GM23338 (cell line): ENCODE measurements at regions not wholly inside any gene's neighbourhood (a gene's known extent, or its start where the extent isn't known, plus 50 kb on each side); places are given as distances from the start of the nearest gene placed in this dataset.

Experiments used
- ATAC-seq: fragments of 200-7000 bp; cut with Tn5 transposase; 3 replicates; pipeline ENCODE4 v1.9.1; 2020
- DNase-seq: peaks from one replicate; pipeline ENCODE4 v3.0.0-alpha.2; 2015; ENCODE audit warnings: low spot score
- H2AFZ ChIP-seq: fragments of 200-600 bp; sonication (generic); 2 replicates; pipeline ENCODE4 v1.8.0; 2016; ENCODE audit warnings: antibody characterized with exemption, mild to moderate bottlenecking, moderate library complexity
- H3F3A ChIP-seq: fragments of 200-600 bp; sonication (generic); replicated peaks from 2 replicates; pipeline ENCODE4 v1.8.0; 2017; ENCODE audit warnings: antibody characterized with exemption, mixed run types, low read depth
- H3K27ac ChIP-seq: fragments of 200-600 bp; sonication (generic); 2 replicates; pipeline ENCODE4 v1.6.1; 2016; ENCODE audit warnings: low read depth
- H3K27me3 ChIP-seq: fragments of 200-600 bp; sonication (generic); 2 replicates; pipeline ENCODE4 v1.8.0; 2016; ENCODE audit warnings: mild to moderate bottlenecking, mixed run types, moderate library complexity; ENCODE audit not compliant: insufficient read depth
- H3K36me3 ChIP-seq: fragments of 200-600 bp; sonication (generic); 2 replicates; pipeline ENCODE4 v1.8.0; 2016; ENCODE audit warnings: mild to moderate bottlenecking; ENCODE audit not compliant: insufficient read depth
- H3K4me1 ChIP-seq: fragments of 200-600 bp; sonication (generic); 2 replicates; pipeline ENCODE4 v1.8.0; 2016; ENCODE audit warnings: mild to moderate bottlenecking, moderate library complexity; ENCODE audit not compliant: insufficient read depth
- H3K4me2 ChIP-seq: fragments of 200-600 bp; sonication (generic); 2 replicates; pipeline ENCODE4 v1.7.1; 2017; ENCODE audit warnings: mixed run types
- H3K4me3 ChIP-seq: fragments of 200-600 bp; sonication (generic); 2 replicates; pipeline ENCODE4 v1.6.1; 2016; ENCODE audit warnings: mixed run types
- H3K79me2 ChIP-seq: fragments of 200-600 bp; sonication (generic); replicated peaks from 2 replicates; pipeline ENCODE4 v1.8.0; 2017; ENCODE audit warnings: mild to moderate bottlenecking; ENCODE audit not compliant: insufficient read depth
- H3K9me2 ChIP-seq: fragments of 200-600 bp; sonication (generic); 2 replicates; pipeline ENCODE4 v1.8.0; 2017; ENCODE audit not compliant: insufficient read depth
- H4K20me1 ChIP-seq: fragments of 200-600 bp; sonication (generic); replicated peaks from 2 replicates; pipeline ENCODE4 v1.8.0; 2017; ENCODE audit warnings: mild to moderate bottlenecking; ENCODE audit not compliant: insufficient read depth
- H3K27ac Mint-ChIP-seq: 2 replicates; pipeline ENCODE4 v1.8.0; 2020; ENCODE audit warnings: inconsistent platforms, mild to moderate bottlenecking, moderate library complexity, mixed read lengths
- H3K27me3 Mint-ChIP-seq: 3 replicates; pipeline ENCODE4 v1.8.0; 2022; ENCODE audit warnings: low read depth, mild to moderate bottlenecking, moderate library complexity, mixed read lengths, inconsistent platforms; ENCODE audit not compliant: insufficient read depth, poor library complexity
- H3K36me3 Mint-ChIP-seq: 3 replicates; pipeline ENCODE4 v1.8.0; 2021; ENCODE audit warnings: low read depth, mild to moderate bottlenecking, inconsistent platforms, moderate library complexity, mixed read lengths
- H3K4me1 Mint-ChIP-seq: 3 replicates; pipeline ENCODE4 v1.8.0; 2020; ENCODE audit warnings: mild to moderate bottlenecking, inconsistent platforms, mixed read lengths
- H3K4me3 Mint-ChIP-seq: 3 replicates; pipeline ENCODE4 v1.8.0; 2021; ENCODE audit warnings: moderate library complexity, mild to moderate bottlenecking, inconsistent platforms, mixed read lengths
- H3K9me3 Mint-ChIP-seq: 3 replicates; pipeline ENCODE4 v1.8.0; 2020; ENCODE audit warnings: moderate library complexity, mild to moderate bottlenecking, inconsistent platforms, mixed read lengths
- EZH2 ChIP-seq: fragments of 200-600 bp; sonication (generic); IDR thresholded peaks from one replicate; pipeline ENCODE4 v1.8.0; 2017; ENCODE audit warnings: antibody characterized with exemption, mild to moderate bottlenecking, low read depth; ENCODE audit not compliant: unreplicated experiment
- EZH2phosphoT487 ChIP-seq: fragments of 200-600 bp; sonication (generic); IDR thresholded peaks from one replicate; pipeline ENCODE4 v1.8.1; 2018; ENCODE audit warnings: antibody characterized with exemption; ENCODE audit not compliant: unreplicated experiment
- JUNB ChIP-seq: IDR thresholded peaks from one replicate; pipeline ENCODE4 v1.6.1; 2016; ENCODE audit warnings: antibody characterized with exemption; ENCODE audit not compliant: unreplicated experiment
- NANOG ChIP-seq: IDR thresholded peaks from 2 replicates; pipeline ENCODE4 v1.6.1; 2016; ENCODE audit warnings: antibody characterized with exemption, borderline replicate concordance
- STAT1 ChIP-seq: IDR thresholded peaks from one replicate; pipeline ENCODE4 v1.6.1; 2016; ENCODE audit warnings: antibody characterized with exemption; ENCODE audit not compliant: unreplicated experiment
- ZNF114 ChIP-seq: fragments of 250-450 bp; sonication (Bioruptor Pico); IDR thresholded peaks from 2 replicates; pipeline ENCODE4 v1.5.0; 2020; ENCODE audit warnings: mild to moderate bottlenecking, moderate library complexity
- TF ChIP-seq, protein P1 (sequence below): IDR thresholded peaks from 2 replicates; pipeline ENCODE4 v1.6.1; 2016; ENCODE audit warnings: antibody characterized with exemption
- TF ChIP-seq, protein P2 (sequence below): IDR thresholded peaks from one replicate; pipeline ENCODE4 v1.6.1; 2018; ENCODE audit warnings: antibody characterized with exemption; ENCODE audit not compliant: unreplicated experiment
- TF ChIP-seq, protein P3 (sequence below): fragments of 250-450 bp; sonication (Bioruptor Pico); IDR thresholded peaks from 2 replicates; pipeline ENCODE4 v1.5.0; 2020; ENCODE audit warnings: mild to moderate bottlenecking, moderate library complexity

DNA sequence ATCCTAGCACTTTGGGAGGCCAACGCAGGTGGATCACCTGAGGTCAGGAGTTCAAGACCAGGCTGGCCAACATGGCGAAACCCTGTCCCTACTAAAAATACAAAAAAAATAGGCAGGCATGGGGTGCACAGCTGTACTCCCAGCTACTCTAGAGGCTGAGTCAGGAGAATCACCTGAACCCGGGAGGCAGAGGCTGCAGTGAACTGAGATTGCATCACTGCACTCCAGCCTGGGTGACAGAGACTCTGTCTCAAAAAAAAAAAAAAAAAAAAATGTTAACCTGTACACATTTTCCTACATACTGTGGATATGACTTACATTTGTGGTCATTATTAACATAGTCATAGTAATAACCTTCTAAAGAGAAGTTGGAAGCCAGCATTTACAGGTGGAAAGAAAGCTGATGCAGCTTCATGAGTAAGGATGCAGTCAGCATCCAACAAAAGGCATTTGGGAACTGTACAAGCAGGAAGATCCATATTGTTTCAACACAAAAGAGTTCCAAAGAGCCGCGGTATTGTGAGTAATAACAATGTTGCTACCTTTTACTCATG lies 186.2 kb downstream of the GPX5 start:
- no peak overlapping the region for H3K27ac ChIP-seq
- Mint-ChIP-seq H3K4me3 (no peak overlapping the region), H3K4me1 (no peaks in the 10 kb centered on the region), H3K27ac (no peak overlapping the region), H3K9me3 (peaks cover 24% of the 10 kb centered on the region), H3K36me3 (peaks cover 18% of the 10 kb centered on the region; the same call in 2 of the 3 replicates), H3K27me3 (peaks cover 20% of the 10 kb centered on the region)
- peaks cover 5% of the 10 kb centered on the region; the same call in 1 of the 2 replicates for H3K4me1 ChIP-seq
- H3K4me3 ChIP-seq = no peak overlapping the region
- DNase-seq (no peak), ATAC-seq (no peak)
- H4K20me1 ChIP-seq = no peaks in the 10 kb centered on the region
- H3K27me3 ChIP-seq = no peaks in the 10 kb centered on the region
- H3F3A ChIP-seq = peaks cover 11% of the 10 kb centered on the region
- no peak overlapping the region for H2AFZ ChIP-seq
- H3K9me2 ChIP-seq = no peaks in the 10 kb centered on the region
- no peak overlapping the region for H3K4me2 ChIP-seq
- H3K79me2 ChIP-seq = no peaks in the 10 kb centered on the region
- no peak for TF ChIP-seq JUNB
- no peak for TF ChIP-seq ZNF114 (CRISPR knock-in tag)
- TF ChIP-seq, protein P1, sequence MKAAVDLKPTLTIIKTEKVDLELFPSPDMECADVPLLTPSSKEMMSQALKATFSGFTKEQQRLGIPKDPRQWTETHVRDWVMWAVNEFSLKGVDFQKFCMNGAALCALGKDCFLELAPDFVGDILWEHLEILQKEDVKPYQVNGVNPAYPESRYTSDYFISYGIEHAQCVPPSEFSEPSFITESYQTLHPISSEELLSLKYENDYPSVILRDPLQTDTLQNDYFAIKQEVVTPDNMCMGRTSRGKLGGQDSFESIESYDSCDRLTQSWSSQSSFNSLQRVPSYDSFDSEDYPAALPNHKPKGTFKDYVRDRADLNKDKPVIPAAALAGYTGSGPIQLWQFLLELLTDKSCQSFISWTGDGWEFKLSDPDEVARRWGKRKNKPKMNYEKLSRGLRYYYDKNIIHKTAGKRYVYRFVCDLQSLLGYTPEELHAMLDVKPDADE = no peak
- TF ChIP-seq, protein P2, sequence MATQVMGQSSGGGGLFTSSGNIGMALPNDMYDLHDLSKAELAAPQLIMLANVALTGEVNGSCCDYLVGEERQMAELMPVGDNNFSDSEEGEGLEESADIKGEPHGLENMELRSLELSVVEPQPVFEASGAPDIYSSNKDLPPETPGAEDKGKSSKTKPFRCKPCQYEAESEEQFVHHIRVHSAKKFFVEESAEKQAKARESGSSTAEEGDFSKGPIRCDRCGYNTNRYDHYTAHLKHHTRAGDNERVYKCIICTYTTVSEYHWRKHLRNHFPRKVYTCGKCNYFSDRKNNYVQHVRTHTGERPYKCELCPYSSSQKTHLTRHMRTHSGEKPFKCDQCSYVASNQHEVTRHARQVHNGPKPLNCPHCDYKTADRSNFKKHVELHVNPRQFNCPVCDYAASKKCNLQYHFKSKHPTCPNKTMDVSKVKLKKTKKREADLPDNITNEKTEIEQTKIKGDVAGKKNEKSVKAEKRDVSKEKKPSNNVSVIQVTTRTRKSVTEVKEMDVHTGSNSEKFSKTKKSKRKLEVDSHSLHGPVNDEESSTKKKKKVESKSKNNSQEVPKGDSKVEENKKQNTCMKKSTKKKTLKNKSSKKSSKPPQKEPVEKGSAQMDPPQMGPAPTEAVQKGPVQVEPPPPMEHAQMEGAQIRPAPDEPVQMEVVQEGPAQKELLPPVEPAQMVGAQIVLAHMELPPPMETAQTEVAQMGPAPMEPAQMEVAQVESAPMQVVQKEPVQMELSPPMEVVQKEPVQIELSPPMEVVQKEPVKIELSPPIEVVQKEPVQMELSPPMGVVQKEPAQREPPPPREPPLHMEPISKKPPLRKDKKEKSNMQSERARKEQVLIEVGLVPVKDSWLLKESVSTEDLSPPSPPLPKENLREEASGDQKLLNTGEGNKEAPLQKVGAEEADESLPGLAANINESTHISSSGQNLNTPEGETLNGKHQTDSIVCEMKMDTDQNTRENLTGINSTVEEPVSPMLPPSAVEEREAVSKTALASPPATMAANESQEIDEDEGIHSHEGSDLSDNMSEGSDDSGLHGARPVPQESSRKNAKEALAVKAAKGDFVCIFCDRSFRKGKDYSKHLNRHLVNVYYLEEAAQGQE = no peak
- no peak for TF ChIP-seq EZH2phosphoT487
- no peak for TF ChIP-seq STAT1
- TF ChIP-seq NANOG = no peak
- no peak for TF ChIP-seq EZH2
- TF ChIP-seq, protein P3, sequence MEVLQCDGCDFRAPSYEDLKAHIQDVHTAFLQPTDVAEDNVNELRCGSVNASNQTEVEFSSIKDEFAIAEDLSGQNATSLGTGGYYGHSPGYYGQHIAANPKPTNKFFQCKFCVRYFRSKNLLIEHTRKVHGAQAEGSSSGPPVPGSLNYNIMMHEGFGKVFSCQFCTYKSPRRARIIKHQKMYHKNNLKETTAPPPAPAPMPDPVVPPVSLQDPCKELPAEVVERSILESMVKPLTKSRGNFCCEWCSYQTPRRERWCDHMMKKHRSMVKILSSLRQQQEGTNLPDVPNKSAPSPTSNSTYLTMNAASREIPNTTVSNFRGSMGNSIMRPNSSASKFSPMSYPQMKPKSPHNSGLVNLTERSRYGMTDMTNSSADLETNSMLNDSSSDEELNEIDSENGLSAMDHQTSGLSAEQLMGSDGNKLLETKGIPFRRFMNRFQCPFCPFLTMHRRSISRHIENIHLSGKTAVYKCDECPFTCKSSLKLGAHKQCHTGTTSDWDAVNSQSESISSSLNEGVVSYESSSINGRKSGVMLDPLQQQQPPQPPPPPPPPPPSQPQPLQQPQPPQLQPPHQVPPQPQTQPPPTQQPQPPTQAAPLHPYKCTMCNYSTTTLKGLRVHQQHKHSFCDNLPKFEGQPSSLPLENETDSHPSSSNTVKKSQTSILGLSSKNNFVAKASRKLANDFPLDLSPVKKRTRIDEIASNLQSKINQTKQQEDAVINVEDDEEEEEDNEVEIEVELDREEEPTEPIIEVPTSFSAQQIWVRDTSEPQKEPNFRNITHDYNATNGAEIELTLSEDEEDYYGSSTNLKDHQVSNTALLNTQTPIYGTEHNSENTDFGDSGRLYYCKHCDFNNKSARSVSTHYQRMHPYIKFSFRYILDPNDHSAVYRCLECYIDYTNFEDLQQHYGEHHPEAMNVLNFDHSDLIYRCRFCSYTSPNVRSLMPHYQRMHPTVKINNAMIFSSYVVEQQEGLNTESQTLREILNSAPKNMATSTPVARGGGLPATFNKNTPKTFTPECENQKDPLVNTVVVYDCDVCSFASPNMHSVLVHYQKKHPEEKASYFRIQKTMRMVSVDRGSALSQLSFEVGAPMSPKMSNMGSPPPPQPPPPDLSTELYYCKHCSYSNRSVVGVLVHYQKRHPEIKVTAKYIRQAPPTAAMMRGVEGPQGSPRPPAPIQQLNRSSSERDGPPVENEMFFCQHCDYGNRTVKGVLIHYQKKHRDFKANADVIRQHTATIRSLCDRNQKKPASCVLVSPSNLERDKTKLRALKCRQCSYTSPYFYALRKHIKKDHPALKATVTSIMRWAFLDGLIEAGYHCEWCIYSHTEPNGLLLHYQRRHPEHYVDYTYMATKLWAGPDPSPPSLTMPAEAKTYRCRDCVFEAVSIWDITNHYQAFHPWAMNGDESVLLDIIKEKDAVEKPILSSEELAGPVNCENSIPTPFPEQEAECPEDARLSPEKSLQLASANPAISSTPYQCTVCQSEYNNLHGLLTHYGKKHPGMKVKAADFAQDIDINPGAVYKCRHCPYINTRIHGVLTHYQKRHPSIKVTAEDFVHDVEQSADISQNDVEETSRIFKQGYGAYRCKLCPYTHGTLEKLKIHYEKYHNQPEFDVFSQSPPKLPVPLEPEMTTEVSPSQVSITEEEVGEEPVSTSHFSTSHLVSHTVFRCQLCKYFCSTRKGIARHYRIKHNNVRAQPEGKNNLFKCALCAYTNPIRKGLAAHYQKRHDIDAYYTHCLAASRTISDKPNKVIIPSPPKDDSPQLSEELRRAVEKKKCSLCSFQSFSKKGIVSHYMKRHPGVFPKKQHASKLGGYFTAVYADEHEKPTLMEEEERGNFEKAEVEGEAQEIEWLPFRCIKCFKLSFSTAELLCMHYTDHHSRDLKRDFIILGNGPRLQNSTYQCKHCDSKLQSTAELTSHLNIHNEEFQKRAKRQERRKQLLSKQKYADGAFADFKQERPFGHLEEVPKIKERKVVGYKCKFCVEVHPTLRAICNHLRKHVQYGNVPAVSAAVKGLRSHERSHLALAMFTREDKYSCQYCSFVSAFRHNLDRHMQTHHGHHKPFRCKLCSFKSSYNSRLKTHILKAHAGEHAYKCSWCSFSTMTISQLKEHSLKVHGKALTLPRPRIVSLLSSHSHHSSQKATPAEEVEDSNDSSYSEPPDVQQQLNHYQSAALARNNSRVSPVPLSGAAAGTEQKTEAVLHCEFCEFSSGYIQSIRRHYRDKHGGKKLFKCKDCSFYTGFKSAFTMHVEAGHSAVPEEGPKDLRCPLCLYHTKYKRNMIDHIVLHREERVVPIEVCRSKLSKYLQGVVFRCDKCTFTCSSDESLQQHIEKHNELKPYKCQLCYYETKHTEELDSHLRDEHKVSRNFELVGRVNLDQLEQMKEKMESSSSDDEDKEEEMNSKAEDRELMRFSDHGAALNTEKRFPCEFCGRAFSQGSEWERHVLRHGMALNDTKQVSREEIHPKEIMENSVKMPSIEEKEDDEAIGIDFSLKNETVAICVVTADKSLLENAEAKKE (CRISPR knock-in tag) = no peak
- no peaks in the 10 kb centered on the region for H3K36me3 ChIP-seq
